Activated CD8-positive, alpha-beta T cell treated with anti-CD3 and anti-CD28 coated beads for 36 hours (primary cell): ENCODE measurements at regions not wholly inside any gene's neighbourhood (a gene's known extent, or its start where the extent isn't known, plus 50 kb on each side); places are given as distances from the start of the nearest gene placed in this dataset.

Experiments used
- ATAC-seq: fragments of 200-7000 bp; cut with Tn5 transposase; one replicate; pipeline ENCODE4 v1.10.0; 2021; ENCODE audit warnings: mild to moderate bottlenecking, moderate library complexity
- CTCF ChIA-PET: fragments of 350-600 bp; sonication (Branson Sonifier 250); formaldehyde crosslinking; loops from one replicate; lab custom pipeline; 2021; ENCODE audit warnings: antibody characterized with exemption; lab: Charles Lee
- POLR2A ChIA-PET: fragments of 350-600 bp; sonication (Branson Sonifier 250); formaldehyde crosslinking; loops from one replicate; lab custom pipeline; 2021; ENCODE audit warnings: antibody characterized with exemption; lab: Charles Lee
- DNase-seq: peaks from one replicate; pipeline ENCODE4 v3.0.0-alpha.2; 2020
- H3K27ac Mint-ChIP-seq: one replicate; pipeline ENCODE4 v1.8.0; 2021; ENCODE audit warnings: mild to moderate bottlenecking, mixed read lengths
- H3K27me3 Mint-ChIP-seq: one replicate; pipeline ENCODE4 v1.8.0; 2021; ENCODE audit warnings: mixed read lengths
- H3K36me3 Mint-ChIP-seq: one replicate; pipeline ENCODE4 v1.8.0; 2021; ENCODE audit warnings: low read depth, mixed read lengths
- H3K4me1 Mint-ChIP-seq: one replicate; pipeline ENCODE4 v1.8.0; 2021; ENCODE audit warnings: low read depth, mixed read lengths
- H3K4me3 Mint-ChIP-seq: one replicate; pipeline ENCODE4 v1.8.0; 2021; ENCODE audit warnings: mild to moderate bottlenecking, moderate library complexity, mixed read lengths
- H3K9me3 Mint-ChIP-seq: one replicate; pipeline ENCODE4 v1.8.0; 2021; ENCODE audit warnings: mixed read lengths
- CTCF ChIP-seq: fragments of 200-600 bp; IDR thresholded peaks from one replicate; pipeline ENCODE4 v1.8.0; 2022; ENCODE audit warnings: antibody characterized with exemption, mild to moderate bottlenecking
- intact Hi-C: fragments of 100-400 bp; cut with micrococcal nuclease; formaldehyde crosslinking; loops from one replicate; pipeline ENCODE4 v1.10.0; 2022

- no peak for ATAC-seq
- Mint-ChIP-seq H3K27me3 (no peaks in the 10 kb centered on the region), H3K9me3 (no peaks in the 10 kb centered on the region), H3K4me3 (no peak overlapping the region), H3K36me3 (no peaks in the 10 kb centered on the region), H3K27ac (no peak overlapping the region), H3K4me1 (no peaks in the 10 kb centered on the region)
- intact Hi-C loops, result no loop called here
- POLR2A ChIA-PET, result no interaction called here
- CTCF ChIA-PET, result no interaction called here
- TF ChIP-seq CTCF, result no peak
- DNase-seq, result no peak
Observed at GRCh38 chr2:183339311-183339710, 215.1 kb downstream of the NUP35 start.

GRCh38 chr2:183341057-183341456, 216.8 kb downstream of the NUP35 start:
- CTCF ChIA-PET, result no interaction called here
- POLR2A ChIA-PET, result no interaction called here
- Mint-ChIP-seq H3K27ac (no peak overlapping the region), H3K9me3 (no peaks in the 10 kb centered on the region), H3K36me3 (no peaks in the 10 kb centered on the region), H3K4me1 (no peaks in the 10 kb centered on the region), H3K27me3 (no peaks in the 10 kb centered on the region), H3K4me3 (no peak overlapping the region)
- intact Hi-C loops, result no loop called here
- no peak for ATAC-seq
- TF ChIP-seq CTCF, result no peak
- no peak for DNase-seq

GRCh38 chr2:183347969-183348368, 223.7 kb downstream of the NUP35 start:
- no peaks in the 10 kb centered on the region for H3K36me3 Mint-ChIP-seq

GRCh38 chr2:183348492-183348891, 224.2 kb downstream of the NUP35 start:
- H3K4me3 Mint-ChIP-seq, result no peak overlapping the region
- DNase-seq (no peak), ATAC-seq (no peak)
- H3K27ac Mint-ChIP-seq, result no peak overlapping the region
- no peak for TF ChIP-seq CTCF
- CTCF ChIA-PET, result no interaction called here
- no peaks in the 10 kb centered on the region for H3K4me1 Mint-ChIP-seq
- intact Hi-C loops, result no loop called here
- no peaks in the 10 kb centered on the region for H3K36me3 Mint-ChIP-seq
- no peaks in the 10 kb centered on the region for H3K27me3 Mint-ChIP-seq
- no peaks in the 10 kb centered on the region for H3K9me3 Mint-ChIP-seq
- POLR2A ChIA-PET, result interaction anchor here (0.6 kb wide), 1 partner anchor 163 kb away, joined by 5 read pairs; no protein-coding TSS in a partner anchor

More at GRCh38 chr2:183347969-183348368, 223.7 kb downstream of the NUP35 start:
- ChIA-PET POLR2A (interaction anchor here (0.6 kb wide), 1 partner anchor 162 kb away, joined by 5 read pairs; no protein-coding TSS in a partner anchor), CTCF (no interaction called here)
- intact Hi-C loops, result no loop called here
- ATAC-seq (no peak), DNase-seq (no peak)
- Mint-ChIP-seq H3K9me3 (no peaks in the 10 kb centered on the region), H3K27ac (no peak overlapping the region), H3K4me1 (no peaks in the 10 kb centered on the region), H3K4me3 (no peak overlapping the region), H3K27me3 (no peaks in the 10 kb centered on the region)
- TF ChIP-seq CTCF, result no peak

GRCh38 chr2:183349091-183349490, 224.8 kb downstream of the NUP35 start:
- no peaks in the 10 kb centered on the region for H3K27me3 Mint-ChIP-seq
- no peak overlapping the region for H3K27ac Mint-ChIP-seq
- H3K36me3 Mint-ChIP-seq, result no peaks in the 10 kb centered on the region
- no peak overlapping the region for H3K4me3 Mint-ChIP-seq
- ChIA-PET POLR2A (no interaction called here), CTCF (no interaction called here)
- no peaks in the 10 kb centered on the region for H3K9me3 Mint-ChIP-seq
- intact Hi-C loops, result no loop called here
- no peaks in the 10 kb centered on the region for H3K4me1 Mint-ChIP-seq
- DNase-seq (no peak), ATAC-seq (no peak)
- TF ChIP-seq CTCF, result no peak
